OCI-LY7 (cell line): ENCODE measurements at regions not wholly inside any gene's neighbourhood (a gene's known extent, or its start where the extent isn't known, plus 50 kb on each side); places are given as distances from the start of the nearest gene placed in this dataset.

Experiments
- BruUV-seq: library from RNA; stranded (reverse); fragments of 400-500 nt; replicated peaks from 2 replicates; lab custom pipeline; 2021; lab: Mats Ljungman, UMichigan
- CTCF ChIA-PET: fragments of 300-600 bp; sonication (Branson Sonifier 250); formaldehyde crosslinking; loops from one replicate; lab custom pipeline; 2022; ENCODE audit warnings: antibody characterized with exemption; ENCODE audit not compliant: unreplicated experiment; lab: Charles Lee
- POLR2A ChIA-PET: fragments of 300-600 bp; sonication (Branson Sonifier 250); formaldehyde crosslinking; loops from one replicate; lab custom pipeline; 2022; ENCODE audit warnings: antibody characterized with exemption; lab: Charles Lee
- DNase-seq: peaks from one replicate; pipeline ENCODE4 v3.0.0-alpha.2; 2015; ENCODE audit warnings: low spot score
- H2AFZ ChIP-seq: fragments of 200-600 bp; sonication (generic), shearing (Covaris generic); 2 replicates; pipeline ENCODE4 v1.6.1; 2014; ENCODE audit warnings: mild to moderate bottlenecking, antibody characterized with exemption, low read length, moderate library complexity
- H3K27ac ChIP-seq: fragments of 200-600 bp; sonication (generic); 2 replicates; pipeline ENCODE4 v1.5.1; 2014; ENCODE audit warnings: mixed run types, low read depth, mild to moderate bottlenecking, moderate library complexity, low read length, inconsistent platforms; ENCODE audit not compliant: poor library complexity, severe bottlenecking
- H3K36me3 ChIP-seq: fragments of 200-600 bp; sonication (generic); 2 replicates; pipeline ENCODE4 v1.6.1; 2014; ENCODE audit warnings: mild to moderate bottlenecking, antibody characterized with exemption, low read length, moderate library complexity, mixed read lengths; ENCODE audit not compliant: insufficient read depth
- H3K4me1 ChIP-seq: fragments of 200-600 bp; sonication (generic); 2 replicates; pipeline ENCODE4 v1.5.1; 2014; ENCODE audit warnings: mild to moderate bottlenecking, low read length; ENCODE audit not compliant: insufficient read depth, poor library complexity, severe bottlenecking
- H3K4me2 ChIP-seq: fragments of 200-600 bp; sonication (generic); 2 replicates; pipeline ENCODE4 v1.6.1; 2014; ENCODE audit warnings: mild to moderate bottlenecking, low read length
- H3K4me3 ChIP-seq: fragments of 200-600 bp; sonication (generic); 2 replicates; pipeline ENCODE4 v1.5.1; 2014; ENCODE audit warnings: mild to moderate bottlenecking, low read depth, low read length; ENCODE audit not compliant: poor library complexity, severe bottlenecking
- H3K79me2 ChIP-seq: fragments of 200-600 bp; sonication (generic); 2 replicates; pipeline ENCODE4 v1.6.1; 2016; ENCODE audit warnings: low read depth, mild to moderate bottlenecking, low read length, moderate library complexity, mixed read lengths; ENCODE audit not compliant: insufficient read depth
- H3K9me2 ChIP-seq: fragments of 200-600 bp; sonication (generic); 2 replicates; pipeline ENCODE4 v1.6.1; 2016; ENCODE audit warnings: mild to moderate bottlenecking, low read length, mixed read lengths; ENCODE audit not compliant: insufficient read depth
- H3K9me3 ChIP-seq: fragments of 200-600 bp; sonication (generic); 2 replicates; pipeline ENCODE4 v1.6.1; 2014; ENCODE audit warnings: mild to moderate bottlenecking, mixed run types, low read length, mixed read lengths
- H4K20me1 ChIP-seq: fragments of 200-600 bp; sonication (generic); 2 replicates; pipeline ENCODE4 v1.6.1; 2014; ENCODE audit warnings: mild to moderate bottlenecking, antibody characterized with exemption, low read length, moderate library complexity, mixed read lengths; ENCODE audit not compliant: insufficient read depth
- EZH2phosphoT487 ChIP-seq: fragments of 200-600 bp; sonication (generic); IDR thresholded peaks from 2 replicates; pipeline ENCODE4 v1.6.1; 2018; ENCODE audit warnings: low read depth, borderline replicate concordance, mild to moderate bottlenecking, mixed run types, antibody characterized with exemption, low read length, moderate library complexity, mixed read lengths
- intact Hi-C: fragments of 100-400 bp; cut with micrococcal nuclease; formaldehyde crosslinking; loops from one replicate; pipeline ENCODE4 v1.10.0; 2022; ENCODE audit not compliant: unreplicated experiment
- TF ChIP-seq, protein P1 (sequence below): fragments of 200-600 bp; sonication (generic); conservative IDR thresholded peaks from 2 replicates; pipeline ENCODE4 v1.5.1; 2014; ENCODE audit warnings: mild to moderate bottlenecking, antibody characterized with exemption, low read length, moderate library complexity, mixed read lengths

GRCh38 chr6:140388192-140388802, 1013.8 kb upstream of the CITED2 start:
- no peak overlapping the region for H3K4me3 ChIP-seq
- TF ChIP-seq EZH2phosphoT487, result no peak
- TF ChIP-seq, protein P1, sequence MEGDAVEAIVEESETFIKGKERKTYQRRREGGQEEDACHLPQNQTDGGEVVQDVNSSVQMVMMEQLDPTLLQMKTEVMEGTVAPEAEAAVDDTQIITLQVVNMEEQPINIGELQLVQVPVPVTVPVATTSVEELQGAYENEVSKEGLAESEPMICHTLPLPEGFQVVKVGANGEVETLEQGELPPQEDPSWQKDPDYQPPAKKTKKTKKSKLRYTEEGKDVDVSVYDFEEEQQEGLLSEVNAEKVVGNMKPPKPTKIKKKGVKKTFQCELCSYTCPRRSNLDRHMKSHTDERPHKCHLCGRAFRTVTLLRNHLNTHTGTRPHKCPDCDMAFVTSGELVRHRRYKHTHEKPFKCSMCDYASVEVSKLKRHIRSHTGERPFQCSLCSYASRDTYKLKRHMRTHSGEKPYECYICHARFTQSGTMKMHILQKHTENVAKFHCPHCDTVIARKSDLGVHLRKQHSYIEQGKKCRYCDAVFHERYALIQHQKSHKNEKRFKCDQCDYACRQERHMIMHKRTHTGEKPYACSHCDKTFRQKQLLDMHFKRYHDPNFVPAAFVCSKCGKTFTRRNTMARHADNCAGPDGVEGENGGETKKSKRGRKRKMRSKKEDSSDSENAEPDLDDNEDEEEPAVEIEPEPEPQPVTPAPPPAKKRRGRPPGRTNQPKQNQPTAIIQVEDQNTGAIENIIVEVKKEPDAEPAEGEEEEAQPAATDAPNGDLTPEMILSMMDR, result no peak
- BruUV-seq, result no TSS peak
- no peak overlapping the region for H2AFZ ChIP-seq
- H3K4me2 ChIP-seq, result no peak overlapping the region
- no peaks in the 10 kb centered on the region for H3K4me1 ChIP-seq
- CTCF ChIA-PET, result no interaction called here
- intact Hi-C loops, result no loop called here
- no peak overlapping the region for H3K27ac ChIP-seq
- POLR2A ChIA-PET, result interaction anchor here (0.7 kb wide), 1 partner anchor 575 kb away, joined by 3 read pairs; no protein-coding TSS in a partner anchor
- no peaks in the 10 kb centered on the region for H3K9me3 ChIP-seq
- H4K20me1 ChIP-seq, result no peaks in the 10 kb centered on the region
- H3K9me2 ChIP-seq, result no peaks in the 10 kb centered on the region
- no peak for DNase-seq
- no peaks in the 10 kb centered on the region for H3K79me2 ChIP-seq
- no peaks in the 10 kb centered on the region for H3K36me3 ChIP-seq

DNA sequence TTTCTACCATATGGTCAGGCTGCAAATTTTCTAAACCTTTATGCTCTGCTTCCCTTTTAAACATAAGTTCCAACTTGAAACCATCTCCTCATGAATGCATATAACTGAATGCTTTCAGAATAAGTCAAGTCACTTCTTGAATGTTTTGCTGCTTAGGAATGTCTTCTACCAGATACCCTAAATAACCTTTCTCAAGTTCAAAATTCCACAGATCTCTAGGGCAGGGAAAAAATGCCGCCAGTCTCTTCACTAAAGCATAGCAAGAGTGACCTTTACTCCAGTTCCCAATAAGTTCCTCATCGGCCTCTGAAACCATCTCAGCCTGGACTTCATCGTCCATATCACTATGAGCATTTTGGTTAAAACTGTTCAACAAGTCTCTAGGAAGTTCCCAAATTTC, 1011.2 kb upstream of the CITED2 start:
- Histone ChIP-seq H3K9me2 (no peaks in the 10 kb centered on the region), H3K4me2 (no peak overlapping the region), H3K4me1 (no peaks in the 10 kb centered on the region), H3K36me3 (no peaks in the 10 kb centered on the region), H3K79me2 (no peaks in the 10 kb centered on the region), H2AFZ (no peak overlapping the region), H3K9me3 (no peaks in the 10 kb centered on the region), H3K27ac (no peak overlapping the region), H3K4me3 (no peak overlapping the region), H4K20me1 (no peaks in the 10 kb centered on the region)
- no peak for TF ChIP-seq EZH2phosphoT487
- TF ChIP-seq, protein P1, result no peak
- intact Hi-C loops, result no loop called here
- POLR2A ChIA-PET, result no interaction called here
- CTCF ChIA-PET, result no interaction called here
- no TSS peak for BruUV-seq
- DNase-seq, result no peak

GRCh38 chr6:140382355-140382754, 1007.9 kb upstream of the CITED2 start:
- H4K20me1 ChIP-seq, result no peaks in the 10 kb centered on the region
- intact Hi-C loops, result no loop called here
- H3K4me2 ChIP-seq, result no peak overlapping the region
- BruUV-seq, result no TSS peak
- H2AFZ ChIP-seq, result no peak overlapping the region
- ChIA-PET CTCF (no interaction called here), POLR2A (no interaction called here)
- no peaks in the 10 kb centered on the region for H3K9me3 ChIP-seq
- no peak for DNase-seq
- no peaks in the 10 kb centered on the region for H3K4me1 ChIP-seq
- no peaks in the 10 kb centered on the region for H3K79me2 ChIP-seq
- H3K4me3 ChIP-seq, result no peak overlapping the region
- TF ChIP-seq, protein P1, result no peak
- no peak for TF ChIP-seq EZH2phosphoT487
- H3K36me3 ChIP-seq, result no peaks in the 10 kb centered on the region
- H3K27ac ChIP-seq, result no peak overlapping the region
- no peaks in the 10 kb centered on the region for H3K9me2 ChIP-seq
